Spleen (tissue), 11 donors: ENCODE measurements at regions not wholly inside any gene's neighbourhood (a gene's known extent, or its start where the extent isn't known, plus 50 kb on each side); places are given as distances from the start of the nearest gene placed in this dataset.

Experiments used
- DNase-seq: peaks from one replicate; pipeline ENCODE4 v3.0.0-alpha.2; 2020
- H3K27ac ChIP-seq, 8 donors: fragments of 200-600 bp; sonication (generic) in 7 of 8; 1 replicate in 4 of 8; 2 replicates in 4 of 8; pipeline versions ENCODE4 v1.5.0 to v1.8.0; 2016 to 2021; ENCODE audit warnings: inconsistent platforms in 4 of 8, mild to moderate bottlenecking in 4 of 8, moderate library complexity in 1 of 8
- H3K27me3 ChIP-seq, 7 donors: fragments of 200-600 bp; sonication (generic) in 6 of 7; replicated peaks in 1 of 7; 1 replicate in 4 of 7; 2 replicates in 3 of 7; pipeline versions ENCODE4 v1.5.0 to v1.8.0; 2016 to 2021; ENCODE audit warnings: inconsistent platforms in 3 of 7, mild to moderate bottlenecking in 1 of 7
- H3K36me3 ChIP-seq, 6 donors: fragments of 200-600 bp; sonication (generic) in 5 of 6; 1 replicate in 4 of 6; 2 replicates in 2 of 6; pipeline versions ENCODE4 v1.5.0 to v1.8.0; 2016 to 2021; ENCODE audit warnings: inconsistent platforms in 2 of 6
- H3K4me1 ChIP-seq, 6 donors: fragments of 200-600 bp; sonication (generic) in 5 of 6; 1 replicate in 3 of 6; 2 replicates in 3 of 6; pipeline versions ENCODE4 v1.5.0 to v1.8.0; 2016 to 2021; ENCODE audit warnings: inconsistent platforms in 3 of 6
- H3K4me3 ChIP-seq, 8 donors: fragments of 200-600 bp; sonication (generic) in 7 of 8; 1 replicate in 4 of 8; 2 replicates in 4 of 8; pipeline versions ENCODE4 v1.5.0 to v1.8.0; 2016 to 2021; ENCODE audit warnings: inconsistent platforms in 4 of 8, mild to moderate bottlenecking in 4 of 8, moderate library complexity in 2 of 8
- H3K9me3 ChIP-seq, 8 donors: fragments of 200-600 bp; sonication (generic) in 7 of 8; 1 replicate in 4 of 8; 2 replicates in 4 of 8; pipeline versions ENCODE4 v1.5.0 to v1.8.0; 2016 to 2021; ENCODE audit warnings: inconsistent platforms in 4 of 8
- POLR2A ChIP-seq, 3 donors: fragments of 450-650 bp; IDR thresholded peaks; one replicate each; pipeline ENCODE4 v1.5.1; 2017; ENCODE audit warnings: antibody characterized with exemption in 3 of 3, mild to moderate bottlenecking in 1 of 3
- POLR2AphosphoS5 ChIP-seq, 3 donors: sonication (generic); formaldehyde crosslinking; IDR thresholded peaks; one replicate each; pipeline ENCODE4 v1.5.1; 2017; ENCODE audit warnings: antibody characterized with exemption in 3 of 3
- WGBS, 5 donors: extraction: QIAGEN DNeasy Blood & Tissue Kit in 3 of 5; methylation state at CpG; one replicate each; pipeline versions ENCODE4 v1.1.5 to v1.1.7; 2013 to 2018; 5-methylcytosine and 5-hydroxymethylcytosine counted together
- intact Hi-C: fragments of 100-400 bp; cut with DNase I; formaldehyde crosslinking; loops from one replicate; pipeline ENCODE4 v1.15.0; 2023; ENCODE audit warnings: low total_unique reads
- TF ChIP-seq, protein P1 (sequence below), 11 experiments: fragments of 200-600 bp in 7 of 11; fragments of 450-650 bp in 4 of 11; sonication (generic) in 4 of 11; IDR thresholded peaks in 8 of 11; conservative IDR thresholded peaks in 3 of 11; 1 replicate in 7 of 11; 2 replicates in 4 of 11; pipeline versions ENCODE4 v1.4.0 to v1.8.0; 2016 to 2021; ENCODE audit warnings: antibody characterized with exemption in 11 of 11, inconsistent platforms in 4 of 11, mild to moderate bottlenecking in 1 of 11
- donor health status: healthy with polysubstance abuse.
- donor health status: DM: no; HTN: no; CAD: no; lungs with moderate emphysema.
- donor health status: DM: no; HTN: no; CAD: no.
- donor health status: Bipolar disorder and iron deficiency.
- donor health status: healthy.
- donor health status: DM: no; HTN: no; CAD: no.
- donor health status: DM: yes; HTN: yes; CAD: no.

DNA sequence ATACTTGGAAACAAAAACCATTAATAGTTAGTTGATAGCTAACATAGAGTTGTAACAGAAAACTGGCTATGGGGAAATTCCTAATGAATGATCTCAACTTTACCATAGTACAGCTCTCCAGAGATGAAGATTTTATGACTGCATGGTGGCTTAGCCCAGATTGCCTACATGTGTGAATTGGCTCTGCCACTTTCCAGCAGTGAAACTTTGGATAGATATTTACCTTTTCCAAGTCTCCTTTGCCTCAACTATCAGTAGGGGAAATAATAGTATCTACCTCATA lies 161.1 kb downstream of the LACC1 start:
- no peak overlapping the region for H3K4me3 ChIP-seq
- TF ChIP-seq POLR2A (IDR thresholded peaks at IDR 0.05) (no peak), POLR2AphosphoS5 (IDR thresholded peaks at IDR 0.05) (no peak)
- TF ChIP-seq, protein P1, sequence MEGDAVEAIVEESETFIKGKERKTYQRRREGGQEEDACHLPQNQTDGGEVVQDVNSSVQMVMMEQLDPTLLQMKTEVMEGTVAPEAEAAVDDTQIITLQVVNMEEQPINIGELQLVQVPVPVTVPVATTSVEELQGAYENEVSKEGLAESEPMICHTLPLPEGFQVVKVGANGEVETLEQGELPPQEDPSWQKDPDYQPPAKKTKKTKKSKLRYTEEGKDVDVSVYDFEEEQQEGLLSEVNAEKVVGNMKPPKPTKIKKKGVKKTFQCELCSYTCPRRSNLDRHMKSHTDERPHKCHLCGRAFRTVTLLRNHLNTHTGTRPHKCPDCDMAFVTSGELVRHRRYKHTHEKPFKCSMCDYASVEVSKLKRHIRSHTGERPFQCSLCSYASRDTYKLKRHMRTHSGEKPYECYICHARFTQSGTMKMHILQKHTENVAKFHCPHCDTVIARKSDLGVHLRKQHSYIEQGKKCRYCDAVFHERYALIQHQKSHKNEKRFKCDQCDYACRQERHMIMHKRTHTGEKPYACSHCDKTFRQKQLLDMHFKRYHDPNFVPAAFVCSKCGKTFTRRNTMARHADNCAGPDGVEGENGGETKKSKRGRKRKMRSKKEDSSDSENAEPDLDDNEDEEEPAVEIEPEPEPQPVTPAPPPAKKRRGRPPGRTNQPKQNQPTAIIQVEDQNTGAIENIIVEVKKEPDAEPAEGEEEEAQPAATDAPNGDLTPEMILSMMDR (IDR thresholded peaks at IDR 0.05 in 8 of 11, conservative IDR thresholded peaks at IDR 0.05 in 3 of 11): no peak
- H3K4me1 ChIP-seq: no peaks in the 10 kb centered on the region
- intact Hi-C loops: loop anchor here (10.0 kb wide), 1 partner anchor 126 kb away; no protein-coding TSS in a partner anchor
- H3K27ac ChIP-seq: no peak overlapping the region
- DNase-seq: no peak
- H3K27me3 ChIP-seq: peaks cover 0 to under 1% (median 0%) of the 10 kb centered on the region in 7 donors
- H3K9me3 ChIP-seq: no peaks in the 10 kb centered on the region
- no peaks in the 10 kb centered on the region for H3K36me3 ChIP-seq

DNA sequence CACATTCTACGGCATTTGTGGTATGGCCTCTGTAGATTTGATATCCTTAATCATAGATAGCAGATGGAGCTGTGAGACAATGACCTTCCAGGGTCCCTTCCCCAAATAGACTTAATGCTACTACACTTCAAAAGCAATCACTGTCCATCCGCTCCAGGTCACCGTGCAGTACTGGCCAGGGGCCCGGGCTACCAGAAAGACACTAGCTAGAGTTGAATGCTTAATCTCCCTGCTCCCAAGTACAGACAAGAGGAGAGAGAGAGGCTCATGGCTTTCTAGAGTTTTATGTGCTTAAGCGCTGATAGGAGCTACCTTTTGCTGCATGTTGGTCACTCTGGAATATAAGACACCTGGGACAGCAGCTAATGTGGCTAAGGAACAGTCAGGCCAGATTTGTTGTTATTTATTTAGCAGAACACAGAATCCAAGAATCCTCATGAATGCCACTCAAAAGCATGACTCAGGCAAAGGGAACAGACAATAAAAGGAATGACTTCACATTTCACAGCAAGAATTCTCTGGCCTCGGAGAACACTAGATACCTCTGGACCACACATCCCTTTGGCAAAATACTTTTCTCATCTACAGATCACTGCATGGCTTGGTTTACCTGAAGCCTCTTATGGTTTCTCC lies 165.0 kb downstream of the LACC1 start:
- Histone ChIP-seq H3K9me3 (no peaks in the 10 kb centered on the region), H3K4me3 (no peak overlapping the region), H3K4me1 (no peaks in the 10 kb centered on the region), H3K27me3 (peaks cover 0 to 10% (median 0%) of the 10 kb centered on the region in 7 donors), H3K36me3 (no peaks in the 10 kb centered on the region), H3K27ac (no peak overlapping the region)
- intact Hi-C loops: loop anchor here (10.0 kb wide), 1 partner anchor 130 kb away; no protein-coding TSS in a partner anchor
- DNase-seq: no peak
- 93 to 96% (median 94%) methylated on average over 6 of the region's 6 CpGs for WGBS, 5 donors
- no peak for TF ChIP-seq POLR2AphosphoS5 (IDR thresholded peaks at IDR 0.05)
- TF ChIP-seq, protein P1 (IDR thresholded peaks at IDR 0.05 in 8 of 11, conservative IDR thresholded peaks at IDR 0.05 in 3 of 11): no peak
- TF ChIP-seq POLR2A (IDR thresholded peaks at IDR 0.05): no peak

DNA sequence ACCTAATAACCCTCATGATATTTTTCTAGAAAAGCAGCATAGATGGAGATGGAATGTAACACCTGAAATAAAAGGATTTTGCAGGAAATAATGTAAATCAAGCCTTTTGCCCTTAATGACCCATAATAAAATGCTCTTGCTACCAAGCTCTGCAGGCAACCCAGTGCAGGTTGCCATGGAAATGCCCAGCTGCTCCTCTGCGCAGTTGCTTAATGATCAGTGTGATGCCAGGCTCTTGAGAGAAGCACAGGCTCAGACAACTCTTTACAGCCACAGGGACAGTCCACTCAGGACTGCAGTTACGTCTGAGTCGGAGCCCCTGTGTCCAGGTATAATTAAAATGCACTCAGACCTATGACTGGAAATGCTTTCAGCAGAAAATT lies 165.5 kb downstream of the LACC1 start:
- peaks cover 0 to 10% (median 0%) of the 10 kb centered on the region in 7 donors for H3K27me3 ChIP-seq
- H3K36me3 ChIP-seq: no peaks in the 10 kb centered on the region
- peaks cover 0 to 2% (median 0%) of the 10 kb centered on the region in 6 donors for H3K4me1 ChIP-seq
- intact Hi-C loops: loop anchor here (10.0 kb wide), 1 partner anchor 130 kb away; no protein-coding TSS in a partner anchor
- DNase-seq: no peak
- H3K27ac ChIP-seq: no peak overlapping the region
- H3K9me3 ChIP-seq: no peaks in the 10 kb centered on the region
- 90 to 99% (median 92%) methylated on average over 3 of the region's 3 CpGs for WGBS, 5 donors
- H3K4me3 ChIP-seq: no peak overlapping the region
- TF ChIP-seq, protein P1 (IDR thresholded peaks at IDR 0.05 in 8 of 11, conservative IDR thresholded peaks at IDR 0.05 in 3 of 11): no peak
- TF ChIP-seq POLR2A (IDR thresholded peaks at IDR 0.05): no peak
- no peak for TF ChIP-seq POLR2AphosphoS5 (IDR thresholded peaks at IDR 0.05)

DNA sequence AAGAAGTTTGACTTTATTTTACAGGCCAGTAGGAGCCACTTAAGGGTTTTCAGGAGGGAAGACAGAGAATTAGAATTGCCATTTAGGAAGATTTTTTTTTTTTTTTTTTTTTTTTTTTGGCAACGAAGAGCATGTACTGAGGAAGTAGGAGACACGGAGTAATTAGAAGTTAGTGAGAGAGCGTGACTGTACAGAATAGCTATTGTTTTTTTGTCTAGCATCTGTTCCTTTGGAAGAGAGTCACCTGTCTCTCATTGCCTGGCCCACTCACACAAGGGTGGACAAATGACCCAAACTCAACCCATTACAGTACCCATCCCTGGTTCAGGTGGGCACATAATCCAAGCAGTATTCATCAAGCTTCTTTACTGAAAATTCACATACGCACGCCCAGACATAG lies 166.7 kb downstream of the LACC1 start:
- TF ChIP-seq POLR2A (IDR thresholded peaks at IDR 0.05) (no peak), POLR2AphosphoS5 (IDR thresholded peaks at IDR 0.05) (no peak)
- TF ChIP-seq, protein P1 (IDR thresholded peaks at IDR 0.05 in 8 of 11, conservative IDR thresholded peaks at IDR 0.05 in 3 of 11): no peak
- Histone ChIP-seq H3K4me1 (peaks cover 0 to 6% (median 0%) of the 10 kb centered on the region in 6 donors), H3K27ac (no peak overlapping the region), H3K27me3 (peaks cover 0 to 10% (median 0%) of the 10 kb centered on the region in 7 donors), H3K36me3 (no peaks in the 10 kb centered on the region), H3K9me3 (no peaks in the 10 kb centered on the region), H3K4me3 (no peak overlapping the region)
- 67 to 83% (median 71%) methylated on average over 5 of the region's 5 CpGs for WGBS, 5 donors
- DNase-seq: no peak
- intact Hi-C loops: loop anchor here (10.0 kb wide), 1 partner anchor 132 kb away; no protein-coding TSS in a partner anchor
